Calu3 (cell line): ENCODE measurements at regions not wholly inside any gene's neighbourhood (a gene's known extent, or its start where the extent isn't known, plus 50 kb on each side); places are given as distances from the start of the nearest gene placed in this dataset.

ENCODE experiments used
- BruUV-seq: library from RNA; stranded (reverse); fragments of 400-500 nt; replicated peaks from 2 replicates; lab custom pipeline; 2021; lab: Mats Ljungman, UMichigan
- CTCF ChIA-PET: fragments of 300-600 bp; sonication (Branson Sonifier 250); formaldehyde crosslinking; loops from one replicate; lab custom pipeline; 2022; ENCODE audit warnings: antibody characterized with exemption; lab: Charles Lee
- DNase-seq: peaks from one replicate; pipeline ENCODE4 v3.0.0; 2022
- H3K27ac Mint-ChIP-seq: one replicate; pipeline ENCODE4 v1.8.0; 2022; ENCODE audit warnings: mixed read lengths; ENCODE audit not compliant: unreplicated experiment
- H3K27me3 Mint-ChIP-seq: one replicate; pipeline ENCODE4 v1.8.0; 2022; ENCODE audit warnings: mixed read lengths; ENCODE audit not compliant: unreplicated experiment
- H3K36me3 Mint-ChIP-seq: one replicate; pipeline ENCODE4 v1.8.0; 2022; ENCODE audit warnings: mild to moderate bottlenecking, moderate library complexity, mixed read lengths; ENCODE audit not compliant: insufficient read depth, unreplicated experiment
- H3K4me1 Mint-ChIP-seq: one replicate; pipeline ENCODE4 v1.8.0; 2022; ENCODE audit warnings: mild to moderate bottlenecking, low read depth, mixed read lengths; ENCODE audit not compliant: unreplicated experiment
- H3K4me3 Mint-ChIP-seq: one replicate; pipeline ENCODE4 v1.8.0; 2022; ENCODE audit warnings: mild to moderate bottlenecking, low read depth, moderate library complexity, mixed read lengths; ENCODE audit not compliant: unreplicated experiment
- H3K9me3 Mint-ChIP-seq: one replicate; pipeline ENCODE4 v1.8.0; 2022; ENCODE audit warnings: low read depth, mixed read lengths; ENCODE audit not compliant: unreplicated experiment
- CTCF ChIP-seq: fragments of 200-600 bp; IDR thresholded peaks from one replicate; pipeline ENCODE4 v1.8.0; 2022; ENCODE audit warnings: antibody characterized with exemption; ENCODE audit not compliant: unreplicated experiment
- intact Hi-C: fragments of 100-400 bp; cut with micrococcal nuclease; formaldehyde crosslinking; loops from one replicate; pipeline ENCODE4 v1.10.0; 2022; ENCODE audit not compliant: unreplicated experiment

DNA sequence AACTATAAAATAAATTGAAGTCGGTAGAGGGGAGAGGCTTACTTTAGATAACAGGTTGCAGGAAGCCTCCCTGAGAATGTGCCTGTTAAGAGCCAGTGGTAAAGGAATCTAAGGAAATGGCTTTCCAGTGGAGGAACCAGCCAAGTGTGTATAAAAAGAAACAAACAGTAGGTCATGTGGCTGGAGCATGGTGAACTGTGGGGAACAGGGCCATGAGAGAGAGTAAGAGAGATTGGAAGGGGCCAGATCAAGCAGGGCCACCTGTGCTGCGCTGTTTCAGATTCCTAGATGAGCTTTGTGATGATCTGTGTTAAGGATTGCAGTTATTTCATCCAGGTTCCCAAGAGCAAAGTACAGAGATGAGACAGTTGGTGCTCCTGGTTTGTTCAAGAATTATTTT, 152.7 kb upstream of the SGCD start:
- DNase-seq = no peak
- no peaks in the 10 kb centered on the region for H3K36me3 Mint-ChIP-seq
- BruUV-seq = no TSS peak
- no peak overlapping the region for H3K27ac Mint-ChIP-seq
- CTCF ChIA-PET = no interaction called here
- no peaks in the 10 kb centered on the region for H3K4me1 Mint-ChIP-seq
- intact Hi-C loops = no loop called here
- H3K9me3 Mint-ChIP-seq = peaks cover 12% of the 10 kb centered on the region
- H3K27me3 Mint-ChIP-seq = no peaks in the 10 kb centered on the region
- H3K4me3 Mint-ChIP-seq = no peak overlapping the region
- TF ChIP-seq CTCF = no peak

GRCh38 chr5:156178117-156178516, 148.8 kb upstream of the SGCD start:
- Mint-ChIP-seq H3K9me3 (peaks cover 11% of the 10 kb centered on the region), H3K4me3 (no peak overlapping the region), H3K27me3 (no peaks in the 10 kb centered on the region), H3K4me1 (no peaks in the 10 kb centered on the region), H3K36me3 (no peaks in the 10 kb centered on the region), H3K27ac (no peak overlapping the region)
- intact Hi-C loops = no loop called here
- DNase-seq = no peak
- no TSS peak for BruUV-seq
- TF ChIP-seq CTCF = no peak
- CTCF ChIA-PET = no interaction called here

DNA sequence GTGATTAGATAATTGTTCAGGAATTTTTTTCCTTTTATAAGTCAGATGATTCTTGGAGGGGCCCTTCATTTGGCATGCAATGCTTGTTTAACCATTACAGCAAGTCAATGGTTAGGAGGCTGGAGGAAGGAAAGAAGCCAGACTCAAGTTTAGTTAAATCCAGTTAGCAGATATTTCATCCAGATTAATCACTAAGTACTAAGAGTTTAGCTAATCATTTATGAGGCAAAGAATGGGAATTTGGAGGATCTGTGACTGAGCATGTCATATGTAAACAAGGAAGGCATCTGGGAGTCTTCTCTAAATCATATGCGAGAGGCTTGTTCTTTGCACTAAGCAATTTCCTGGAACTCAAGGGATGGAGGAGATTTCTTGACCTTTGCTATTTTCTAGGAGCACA, 145.3 kb upstream of the SGCD start:
- H3K9me3 Mint-ChIP-seq = peaks cover 6% of the 10 kb centered on the region
- intact Hi-C loops = no loop called here
- TF ChIP-seq CTCF = no peak
- no TSS peak for BruUV-seq
- no peaks in the 10 kb centered on the region for H3K4me1 Mint-ChIP-seq
- no peaks in the 10 kb centered on the region for H3K36me3 Mint-ChIP-seq
- H3K4me3 Mint-ChIP-seq = no peak overlapping the region
- DNase-seq = no peak
- no peak overlapping the region for H3K27ac Mint-ChIP-seq
- H3K27me3 Mint-ChIP-seq = no peaks in the 10 kb centered on the region
- CTCF ChIA-PET = no interaction called here

- no peaks in the 10 kb centered on the region for H3K36me3 Mint-ChIP-seq
- intact Hi-C loops = no loop called here
- no peaks in the 10 kb centered on the region for H3K27me3 Mint-ChIP-seq
- peaks cover 11% of the 10 kb centered on the region for H3K9me3 Mint-ChIP-seq
- TF ChIP-seq CTCF = no peak
- CTCF ChIA-PET = no interaction called here
- no peak for DNase-seq
- no peak overlapping the region for H3K4me3 Mint-ChIP-seq
- H3K27ac Mint-ChIP-seq = no peak overlapping the region
- no TSS peak for BruUV-seq
- no peaks in the 10 kb centered on the region for H3K4me1 Mint-ChIP-seq
These were observed 144.6 kb upstream of the SGCD start for GRCh38 chr5:156182174-156182967.
